Naive B cell (primary cell): ENCODE measurements at regions not wholly inside any gene's neighbourhood (a gene's known extent, or its start where the extent isn't known, plus 50 kb on each side); places are given as distances from the start of the nearest gene placed in this dataset.

Experiments used
- ATAC-seq, 2 donors: fragments of 150-1000 bp; cut with Tn5 transposase; 2 replicates each; pipeline ENCODE4 v1.10.0; 2021; ENCODE audit warnings: low read depth in 2 of 2, mild to moderate bottlenecking in 2 of 2, moderate library complexity in 2 of 2
- DNase-seq: peaks from one replicate; pipeline ENCODE4 v3.0.0; 2022
- H3K27ac Mint-ChIP-seq, 6 donors: one replicate each; pipeline ENCODE4 v1.8.0; 2020 to 2022; ENCODE audit warnings: mild to moderate bottlenecking in 6 of 6, mixed read lengths in 6 of 6, moderate library complexity in 5 of 6, inconsistent platforms in 2 of 6
- H3K27me3 Mint-ChIP-seq, 3 donors: one replicate each; pipeline ENCODE4 v1.8.0; 2021 to 2022; ENCODE audit warnings: mixed read lengths in 3 of 3, mild to moderate bottlenecking in 1 of 3
- H3K36me3 Mint-ChIP-seq, 2 donors: one replicate each; pipeline ENCODE4 v1.8.0; 2020 to 2022; ENCODE audit warnings: mixed read lengths in 2 of 2, inconsistent platforms in 1 of 2, mild to moderate bottlenecking in 1 of 2
- H3K4me1 Mint-ChIP-seq, 3 donors: one replicate each; pipeline ENCODE4 v1.8.0; 2020 to 2022; ENCODE audit warnings: mixed read lengths in 3 of 3, inconsistent platforms in 1 of 3, mild to moderate bottlenecking in 1 of 3, moderate library complexity in 1 of 3
- H3K4me3 Mint-ChIP-seq, 8 donors: one replicate each; pipeline ENCODE4 v1.8.0; 2020 to 2022; ENCODE audit warnings: mild to moderate bottlenecking in 8 of 8, mixed read lengths in 8 of 8, moderate library complexity in 8 of 8, inconsistent platforms in 2 of 8
- H3K9me3 Mint-ChIP-seq, 7 donors: one replicate each; pipeline ENCODE4 v1.8.0; 2020 to 2022; ENCODE audit warnings: mixed read lengths in 7 of 7, mild to moderate bottlenecking in 5 of 7, inconsistent platforms in 2 of 7, moderate library complexity in 1 of 7

GRCh38 chr9:129441852-129442251, 179.0 kb downstream of the C9orf50 start:
- H3K4me1 Mint-ChIP-seq: peaks cover 14 to 19% (median 17%) of the 10 kb centered on the region in 3 donors
- H3K36me3 Mint-ChIP-seq: no peaks in the 10 kb centered on the region
- peak overlapping the region in 1 of 6 donors; percentile 49 for H3K27ac Mint-ChIP-seq

GRCh38 chr9:129440435-129441186, 180.3 kb downstream of the C9orf50 start:
- Mint-ChIP-seq H3K27me3 (peaks cover 49 to 70% (median 61%) of the 10 kb centered on the region in 3 donors), H3K36me3 (no peaks in the 10 kb centered on the region), H3K4me1 (peaks cover 17 to 24% (median 19%) of the 10 kb centered on the region in 3 donors), H3K27ac (peak overlapping the region in 3 of 6 donors; percentile 30 to 73 (median 54)), H3K4me3 (no peak overlapping the region), H3K9me3 (peaks cover under 1 to 8% (median 5%) of the 10 kb centered on the region in 7 donors)
- no peak for ATAC-seq
- no peak for DNase-seq

More at GRCh38 chr9:129441852-129442251, 179.0 kb downstream of the C9orf50 start:
- Mint-ChIP-seq H3K4me3 (no peak overlapping the region), H3K9me3 (peaks cover 4 to 19% (median 12%) of the 10 kb centered on the region in 7 donors), H3K27me3 (peaks cover 41 to 59% (median 56%) of the 10 kb centered on the region in 3 donors)
- ATAC-seq (no peak), DNase-seq (no peak)

- H3K4me1 Mint-ChIP-seq: peaks cover 17 to 24% (median 19%) of the 10 kb centered on the region in 3 donors
- no peak for ATAC-seq
- DNase-seq: no peak
- H3K4me3 Mint-ChIP-seq: peak overlapping the region in 2 of 8 donors; percentile 56 to 75
- no peak overlapping the region for H3K27ac Mint-ChIP-seq
- H3K27me3 Mint-ChIP-seq: peaks cover 55 to 70% (median 60%) of the 10 kb centered on the region in 3 donors
- no peaks in the 10 kb centered on the region for H3K36me3 Mint-ChIP-seq
- peaks cover 0 to 8% (median 0%) of the 10 kb centered on the region in 7 donors for H3K9me3 Mint-ChIP-seq
Observed at GRCh38 chr9:129439242-129439641, 181.7 kb downstream of the C9orf50 start.

GRCh38 chr9:129437626-129438323, 183.1 kb downstream of the C9orf50 start:
- H3K4me1 Mint-ChIP-seq: peaks cover 17 to 24% (median 19%) of the 10 kb centered on the region in 3 donors
- no peaks in the 10 kb centered on the region for H3K36me3 Mint-ChIP-seq
- no peak for ATAC-seq
- peaks cover 55 to 62% (median 61%) of the 10 kb centered on the region in 3 donors for H3K27me3 Mint-ChIP-seq
- peak overlapping the region; percentile 45 to 88 (median 74) for H3K4me3 Mint-ChIP-seq
- H3K27ac Mint-ChIP-seq: peak overlapping the region in 2 of 6 donors; percentile 59 to 61
- DNase-seq: no peak
- peaks cover 0 to 8% (median 0%) of the 10 kb centered on the region in 7 donors for H3K9me3 Mint-ChIP-seq

GRCh38 chr9:129436751-129437625, 183.9 kb downstream of the C9orf50 start:
- peaks cover 17 to 24% (median 19%) of the 10 kb centered on the region in 3 donors for H3K4me1 Mint-ChIP-seq
- ATAC-seq (peak; percentile 69 to 70), DNase-seq (peak; percentile 14)
- peaks cover 0 to 8% (median 0%) of the 10 kb centered on the region in 7 donors for H3K9me3 Mint-ChIP-seq
- peak overlapping the region; percentile 51 to 92 (median 84) for H3K4me3 Mint-ChIP-seq
- peaks cover 54 to 60% (median 59%) of the 10 kb centered on the region in 3 donors for H3K27me3 Mint-ChIP-seq
- H3K27ac Mint-ChIP-seq: peak overlapping the region in 3 of 6 donors; percentile 47 to 63 (median 53)
- no peaks in the 10 kb centered on the region for H3K36me3 Mint-ChIP-seq

- ATAC-seq (no peak), DNase-seq (no peak)
- Mint-ChIP-seq H3K4me1 (peaks cover 17 to 24% (median 19%) of the 10 kb centered on the region in 3 donors), H3K27me3 (peaks cover 48 to 54% (median 52%) of the 10 kb centered on the region in 3 donors), H3K27ac (no peak overlapping the region), H3K9me3 (peaks cover 0 to 8% (median 0%) of the 10 kb centered on the region in 7 donors), H3K36me3 (no peaks in the 10 kb centered on the region), H3K4me3 (peak overlapping the region in 5 of 8 donors; percentile 19 to 88 (median 88))
Observed at GRCh38 chr9:129435988-129436717, 184.7 kb downstream of the C9orf50 start.

- Mint-ChIP-seq H3K36me3 (no peaks in the 10 kb centered on the region), H3K4me3 (peak overlapping the region in 2 of 8 donors; percentile 36 to 53), H3K9me3 (peaks cover 0 to 8% (median 0%) of the 10 kb centered on the region in 7 donors), H3K27me3 (peaks cover 39 to 48% (median 44%) of the 10 kb centered on the region in 3 donors), H3K27ac (no peak overlapping the region), H3K4me1 (peaks cover 17 to 24% (median 19%) of the 10 kb centered on the region in 3 donors)
- DNase-seq: no peak
- ATAC-seq: no peak
Observed at GRCh38 chr9:129435291-129435690, 185.6 kb downstream of the C9orf50 start.

GRCh38 chr9:129434187-129434586, 186.7 kb downstream of the C9orf50 start:
- Mint-ChIP-seq H3K27ac (no peak overlapping the region), H3K4me3 (peak overlapping the region in 1 of 8 donors; percentile 9)
- ATAC-seq: no peak

GRCh38 chr9:129432297-129433154, 188.4 kb downstream of the C9orf50 start:
- ATAC-seq: no peak
- no peak overlapping the region for H3K4me3 Mint-ChIP-seq

More at GRCh38 chr9:129434187-129434586, 186.7 kb downstream of the C9orf50 start:
- DNase-seq: no peak
- peaks cover 0 to 4% (median 0%) of the 10 kb centered on the region in 7 donors for H3K9me3 Mint-ChIP-seq
- no peaks in the 10 kb centered on the region for H3K36me3 Mint-ChIP-seq
- peaks cover 28 to 44% (median 33%) of the 10 kb centered on the region in 3 donors for H3K27me3 Mint-ChIP-seq
- peaks cover 17 to 24% (median 19%) of the 10 kb centered on the region in 3 donors for H3K4me1 Mint-ChIP-seq

GRCh38 chr9:129430940-129431643, 189.8 kb downstream of the C9orf50 start:
- ATAC-seq (no peak), DNase-seq (no peak)
- Mint-ChIP-seq H3K4me1 (no peaks in the 10 kb centered on the region), H3K36me3 (no peaks in the 10 kb centered on the region), H3K27ac (peak overlapping the region in 1 of 6 donors; percentile 58), H3K9me3 (no peaks in the 10 kb centered on the region), H3K4me3 (no peak overlapping the region), H3K27me3 (peaks cover 0 to 18% (median 12%) of the 10 kb centered on the region in 3 donors)

More at GRCh38 chr9:129432297-129433154, 188.4 kb downstream of the C9orf50 start:
- peaks cover 3 to 11% (median 6%) of the 10 kb centered on the region in 3 donors for H3K4me1 Mint-ChIP-seq
- no peak for DNase-seq
- no peaks in the 10 kb centered on the region for H3K36me3 Mint-ChIP-seq
- H3K27ac Mint-ChIP-seq: no peak overlapping the region
- H3K27me3 Mint-ChIP-seq: peaks cover 12 to 28% (median 17%) of the 10 kb centered on the region in 3 donors
- H3K9me3 Mint-ChIP-seq: no peaks in the 10 kb centered on the region
